CD8-positive, alpha-beta memory T cell (primary cell): ENCODE measurements at regions not wholly inside any gene's neighbourhood (a gene's known extent, or its start where the extent isn't known, plus 50 kb on each side); places are given as distances from the start of the nearest gene placed in this dataset.
A peak's percentile ranks its signal among the peaks of the same experiment; 100 is the strongest.

Source experiments
- CTCF ChIA-PET: fragments of 350-600 bp; sonication (Branson Sonifier 250); formaldehyde crosslinking; loops from one replicate; lab custom pipeline; 2021; ENCODE audit warnings: antibody characterized with exemption; lab: Charles Lee
- POLR2A ChIA-PET: fragments of 350-600 bp; sonication (Branson Sonifier 250); formaldehyde crosslinking; loops from one replicate; lab custom pipeline; 2021; ENCODE audit warnings: antibody characterized with exemption; lab: Charles Lee
- DNase-seq, 5 donors: peaks; one replicate each; pipeline versions ENCODE4 v3.0.0 to v3.0.0-alpha.2; 2020 to 2022; ENCODE audit warnings: mixed read lengths in 1 of 5
- H3K27ac ChIP-seq: one replicate; pipeline ENCODE4 v1.7.0; 2013; ENCODE audit warnings: low read depth, mild to moderate bottlenecking, low read length, moderate library complexity
- H3K27me3 ChIP-seq: 2 replicates; pipeline ENCODE4 v1.7.0; 2013; ENCODE audit warnings: low read length, mild to moderate bottlenecking; ENCODE audit not compliant: insufficient read depth, poor library complexity, severe bottlenecking
- H3K36me3 ChIP-seq: 2 replicates; pipeline ENCODE4 v1.7.0; 2013; ENCODE audit warnings: mild to moderate bottlenecking, low read length, moderate library complexity; ENCODE audit not compliant: insufficient read depth
- H3K4me1 ChIP-seq: 2 replicates; pipeline ENCODE4 v1.7.0; 2013; ENCODE audit warnings: mild to moderate bottlenecking, low read length, moderate library complexity; ENCODE audit not compliant: insufficient read depth
- H3K4me3 ChIP-seq: 2 replicates; pipeline ENCODE4 v1.7.0; 2013; ENCODE audit warnings: mild to moderate bottlenecking, low read length
- H3K9me3 ChIP-seq: 2 replicates; pipeline ENCODE4 v1.7.0; 2013; ENCODE audit warnings: mild to moderate bottlenecking, low read length
- H3K27ac Mint-ChIP-seq, 8 donors: one replicate each; pipeline ENCODE4 v1.8.0; 2020 to 2021; ENCODE audit warnings: mixed read lengths in 8 of 8, mild to moderate bottlenecking in 6 of 8, inconsistent platforms in 3 of 8, moderate library complexity in 3 of 8
- H3K27me3 Mint-ChIP-seq, 2 donors: one replicate each; pipeline ENCODE4 v1.8.0; 2020 to 2021; ENCODE audit warnings: mixed read lengths in 2 of 2, mild to moderate bottlenecking in 1 of 2, moderate library complexity in 1 of 2
- H3K36me3 Mint-ChIP-seq, 3 donors: one replicate each; pipeline ENCODE4 v1.8.0; 2020 to 2021; ENCODE audit warnings: mixed read lengths in 3 of 3, inconsistent platforms in 1 of 3, mild to moderate bottlenecking in 1 of 3
- H3K4me1 Mint-ChIP-seq, 3 donors: one replicate each; pipeline ENCODE4 v1.8.0; 2020 to 2021; ENCODE audit warnings: mixed read lengths in 3 of 3, inconsistent platforms in 1 of 3, mild to moderate bottlenecking in 1 of 3
- H3K4me3 Mint-ChIP-seq, 7 donors: one replicate each; pipeline ENCODE4 v1.8.0; 2020 to 2021; ENCODE audit warnings: mixed read lengths in 7 of 7, mild to moderate bottlenecking in 6 of 7, moderate library complexity in 4 of 7, inconsistent platforms in 2 of 7
- H3K9me3 Mint-ChIP-seq, 5 donors: one replicate each; pipeline ENCODE4 v1.8.0; 2020 to 2022; ENCODE audit warnings: mixed read lengths in 5 of 5, mild to moderate bottlenecking in 3 of 5, moderate library complexity in 2 of 5, inconsistent platforms in 1 of 5

- peaks cover 4% of the 10 kb centered on the region for H3K9me3 ChIP-seq
- POLR2A ChIA-PET: interaction anchor here (0.5 kb wide), 1 partner anchor 81 kb away, joined by 4 read pairs; no protein-coding TSS in a partner anchor
- H3K27me3 ChIP-seq: no peaks in the 10 kb centered on the region
- no peaks in the 10 kb centered on the region for H3K36me3 ChIP-seq
- no peak overlapping the region for H3K27ac Mint-ChIP-seq
- H3K4me1 Mint-ChIP-seq: peaks cover 4 to 10% (median 8%) of the 10 kb centered on the region in 3 donors
- H3K27me3 Mint-ChIP-seq: peaks cover 0 to 1% of the 10 kb centered on the region in 2 donors
- no peak overlapping the region for H3K27ac ChIP-seq
- peaks cover 2 to 23% (median 11%) of the 10 kb centered on the region in 5 donors for H3K9me3 Mint-ChIP-seq
- peaks cover 2 to 19% (median 2%) of the 10 kb centered on the region in 3 donors for H3K36me3 Mint-ChIP-seq
- CTCF ChIA-PET: no interaction called here
- H3K4me3 Mint-ChIP-seq: no peak overlapping the region
- H3K4me1 ChIP-seq: no peaks in the 10 kb centered on the region
- no peak for DNase-seq
- H3K4me3 ChIP-seq: no peak overlapping the region
Observed at GRCh38 chr17:77512062-77512946, 371.5 kb downstream of the SEC14L1 start.

GRCh38 chr17:77513045-77513444, 372.3 kb downstream of the SEC14L1 start:
- H3K9me3 ChIP-seq: peaks cover 4% of the 10 kb centered on the region
- peaks cover 2 to 23% (median 11%) of the 10 kb centered on the region in 5 donors for H3K9me3 Mint-ChIP-seq
- H3K27me3 Mint-ChIP-seq: peaks cover 0 to 1% of the 10 kb centered on the region in 2 donors
- peak overlapping the region in 1 of 8 donors; percentile 59 for H3K27ac Mint-ChIP-seq
- H3K4me3 ChIP-seq: no peak overlapping the region
- H3K27ac ChIP-seq: no peak overlapping the region
- ChIA-PET POLR2A (interaction anchor here (0.5 kb wide), 1 partner anchor 82 kb away, joined by 4 read pairs; no protein-coding TSS in a partner anchor), CTCF (no interaction called here)
- H3K4me1 Mint-ChIP-seq: peaks cover 4 to 10% (median 8%) of the 10 kb centered on the region in 3 donors
- H3K4me1 ChIP-seq: no peaks in the 10 kb centered on the region
- H3K4me3 Mint-ChIP-seq: no peak overlapping the region
- DNase-seq: no peak
- H3K27me3 ChIP-seq: no peaks in the 10 kb centered on the region
- no peaks in the 10 kb centered on the region for H3K36me3 ChIP-seq
- H3K36me3 Mint-ChIP-seq: peaks cover 2 to 19% (median 2%) of the 10 kb centered on the region in 3 donors

- POLR2A ChIA-PET: no interaction called here
- CTCF ChIA-PET: no interaction called here
- H3K4me1 Mint-ChIP-seq: peaks cover 4 to 10% (median 8%) of the 10 kb centered on the region in 3 donors
Observed at GRCh38 chr17:77515227-77515626, 374.5 kb downstream of the SEC14L1 start.

GRCh38 chr17:77516902-77517301, 376.1 kb downstream of the SEC14L1 start:
- peaks cover 0 to 9% (median 2%) of the 10 kb centered on the region in 3 donors for H3K36me3 Mint-ChIP-seq
- H3K4me3 Mint-ChIP-seq: no peak overlapping the region
- no peaks in the 10 kb centered on the region for H3K27me3 ChIP-seq
- CTCF ChIA-PET: no interaction called here
- H3K27ac Mint-ChIP-seq: peak overlapping the region in 3 of 8 donors; percentile 18 to 63 (median 54)
- POLR2A ChIA-PET: no interaction called here
- H3K27me3 Mint-ChIP-seq: peaks cover 0 to 2% of the 10 kb centered on the region in 2 donors
- peaks cover under 1 to 9% (median 4%) of the 10 kb centered on the region in 5 donors for H3K9me3 Mint-ChIP-seq
- no peaks in the 10 kb centered on the region for H3K4me1 ChIP-seq
- H3K36me3 ChIP-seq: no peaks in the 10 kb centered on the region
- no peak overlapping the region for H3K4me3 ChIP-seq
- peaks cover 1% of the 10 kb centered on the region for H3K9me3 ChIP-seq
- no peak overlapping the region for H3K27ac ChIP-seq
- H3K4me1 Mint-ChIP-seq: peaks cover 4 to 10% (median 8%) of the 10 kb centered on the region in 3 donors
- peak in 1 of 5 donors; percentile 47 for DNase-seq

More at GRCh38 chr17:77515227-77515626, 374.5 kb downstream of the SEC14L1 start:
- no peak overlapping the region for H3K4me3 ChIP-seq
- Mint-ChIP-seq H3K36me3 (peaks cover 2 to 19% (median 2%) of the 10 kb centered on the region in 3 donors), H3K27ac (peak overlapping the region in 1 of 8 donors; percentile 60), H3K9me3 (peaks cover 2 to 22% (median 11%) of the 10 kb centered on the region in 5 donors), H3K27me3 (peaks cover 0 to 1% of the 10 kb centered on the region in 2 donors), H3K4me3 (no peak overlapping the region)
- no peaks in the 10 kb centered on the region for H3K4me1 ChIP-seq
- H3K36me3 ChIP-seq: no peaks in the 10 kb centered on the region
- peaks cover 4% of the 10 kb centered on the region for H3K9me3 ChIP-seq
- no peak for DNase-seq
- H3K27me3 ChIP-seq: no peaks in the 10 kb centered on the region
- H3K27ac ChIP-seq: no peak overlapping the region

- H3K9me3 ChIP-seq: no peaks in the 10 kb centered on the region
- POLR2A ChIA-PET: no interaction called here
- DNase-seq: peak in 1 of 5 donors; percentile 27
- Mint-ChIP-seq H3K4me1 (peaks cover 4 to 8% (median 6%) of the 10 kb centered on the region in 3 donors), H3K27me3 (peaks cover 4% of the 10 kb centered on the region in 2 donors), H3K4me3 (no peak overlapping the region), H3K36me3 (no peaks in the 10 kb centered on the region), H3K9me3 (no peaks in the 10 kb centered on the region), H3K27ac (no peak overlapping the region)
- no peaks in the 10 kb centered on the region for H3K4me1 ChIP-seq
- CTCF ChIA-PET: no interaction called here
- no peak overlapping the region for H3K27ac ChIP-seq
- H3K36me3 ChIP-seq: no peaks in the 10 kb centered on the region
- no peaks in the 10 kb centered on the region for H3K27me3 ChIP-seq
- H3K4me3 ChIP-seq: no peak overlapping the region
Observed at GRCh38 chr17:77521076-77521475, 380.3 kb downstream of the SEC14L1 start.

GRCh38 chr17:77523540-77523939, 382.8 kb downstream of the SEC14L1 start:
- peaks cover 0 to 2% (median 0%) of the 10 kb centered on the region in 5 donors for H3K9me3 Mint-ChIP-seq
- no peak overlapping the region for H3K4me3 Mint-ChIP-seq
- H3K36me3 Mint-ChIP-seq: no peaks in the 10 kb centered on the region
- H3K4me1 ChIP-seq: no peaks in the 10 kb centered on the region
- peak overlapping the region in 1 of 8 donors; percentile 47 for H3K27ac Mint-ChIP-seq
- H3K27me3 ChIP-seq: no peaks in the 10 kb centered on the region
- H3K36me3 ChIP-seq: no peaks in the 10 kb centered on the region
- ChIA-PET CTCF (no interaction called here), POLR2A (no interaction called here)
- no peak overlapping the region for H3K4me3 ChIP-seq
- H3K4me1 Mint-ChIP-seq: peaks cover 0 to 4% (median 1%) of the 10 kb centered on the region in 3 donors
- DNase-seq: no peak
- H3K27ac ChIP-seq: no peak overlapping the region
- peaks cover 4 to 15% of the 10 kb centered on the region in 2 donors for H3K27me3 Mint-ChIP-seq
- H3K9me3 ChIP-seq: no peaks in the 10 kb centered on the region

GRCh38 chr17:77526259-77526711, 385.5 kb downstream of the SEC14L1 start:
- H3K4me3 ChIP-seq: no peak overlapping the region
- peaks cover 7% of the 10 kb centered on the region for H3K27me3 ChIP-seq
- Mint-ChIP-seq H3K4me3 (no peak overlapping the region), H3K36me3 (no peaks in the 10 kb centered on the region), H3K9me3 (peaks cover 0 to 2% (median 0%) of the 10 kb centered on the region in 5 donors), H3K27me3 (peaks cover 10 to 30% of the 10 kb centered on the region in 2 donors), H3K4me1 (peaks cover 4 to 13% (median 5%) of the 10 kb centered on the region in 3 donors), H3K27ac (no peak overlapping the region)
- no peaks in the 10 kb centered on the region for H3K36me3 ChIP-seq
- H3K4me1 ChIP-seq: no peaks in the 10 kb centered on the region
- ChIA-PET CTCF (no interaction called here), POLR2A (no interaction called here)
- no peaks in the 10 kb centered on the region for H3K9me3 ChIP-seq
- H3K27ac ChIP-seq: no peak overlapping the region
- no peak for DNase-seq
